Fibroblast of lung (primary cell): ENCODE measurements at regions not wholly inside any gene's neighbourhood (a gene's known extent, or its start where the extent isn't known, plus 50 kb on each side); places are given as distances from the start of the nearest gene placed in this dataset.

Experiments used
- CTCF ChIP-seq, 2 donors: IDR thresholded peaks in 1 of 2; conservative IDR thresholded peaks in 1 of 2; 1 replicate in 1 of 2; 2 replicates in 1 of 2; pipeline ENCODE4 v1.5.1; 2011 to 2012; ENCODE audit warnings: low read length in 2 of 2, control low read depth in 1 of 2, inconsistent platforms in 1 of 2, low read depth in 1 of 2, mild to moderate bottlenecking in 1 of 2
- EZH2 ChIP-seq: IDR thresholded peaks from 2 replicates; pipeline ENCODE4 v1.5.1; 2012; ENCODE audit warnings: low read length, control low read depth, mild to moderate bottlenecking; ENCODE audit errors: missing control alignments

DNA sequence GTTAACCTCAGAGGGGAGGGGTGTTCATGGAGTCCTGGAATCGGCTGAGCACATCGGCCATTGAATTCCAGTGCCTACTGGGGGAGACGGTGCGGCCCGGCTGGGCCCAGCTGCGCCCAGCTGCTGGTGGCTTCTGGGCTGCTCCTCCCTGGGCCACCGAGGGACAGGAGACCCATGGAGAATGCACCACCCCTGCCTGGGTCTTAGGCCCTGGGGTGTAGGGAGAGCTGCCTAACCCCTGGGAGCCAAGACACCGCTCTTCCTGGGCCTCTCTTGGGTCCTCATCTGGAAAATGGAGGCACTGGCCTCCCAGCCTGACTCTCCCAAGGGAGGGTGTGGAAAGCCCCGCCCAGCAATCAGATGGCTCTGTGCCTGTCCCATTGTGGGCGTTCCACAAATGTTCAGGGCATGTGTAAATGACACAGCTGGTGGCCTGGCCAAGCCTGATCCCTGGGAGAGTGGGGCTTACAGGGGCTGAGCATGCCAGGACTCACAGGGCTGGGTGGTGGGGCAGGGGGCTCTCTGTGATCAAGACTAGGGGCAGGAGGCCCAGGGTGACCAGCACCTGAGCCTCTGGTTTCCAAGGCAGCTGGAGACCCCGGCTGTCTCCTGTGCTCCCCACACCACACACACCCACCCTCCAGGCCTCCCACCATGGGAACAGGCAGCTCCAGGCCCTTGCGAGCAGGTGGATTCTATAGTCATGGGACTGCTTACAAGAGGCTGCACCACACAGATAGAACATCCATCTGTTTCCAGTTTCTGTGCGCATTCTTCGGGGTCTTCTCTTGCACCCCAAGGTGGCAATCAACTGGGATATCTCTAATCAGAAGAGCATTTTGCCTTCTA, 150.9 kb downstream of the URI1 start:
- TF ChIP-seq EZH2 (no peak), CTCF (conservative IDR thresholded peaks at IDR 0.05 in 1 of 2, IDR thresholded peaks at IDR 0.05 in 1 of 2; ENCODE audit: low read depth in 1 of 2, low read length in 2 of 2) (no peak)
